ENCODE measurements at regions not wholly inside any gene's neighbourhood (a gene's known extent, or its start where the extent isn't known, plus 50 kb on each side); places are given as distances from the start of the nearest gene placed in this dataset.

- H3K4me1 ChIP-seq (ENCODE audit: insufficient read depth, low read length): no peaks in the 10 kb centered on the region
- POLR2A ChIA-PET: no interaction called here
- Mint-ChIP-seq H3K4me3 (no peak overlapping the region), H3K36me3 (ENCODE audit: low read depth) (no peaks in the 10 kb centered on the region), H3K9me3 (no peaks in the 10 kb centered on the region), H3K4me1 (ENCODE audit: low read depth) (no peaks in the 10 kb centered on the region), H3K27ac (no peak overlapping the region), H3K27me3 (peaks cover 32% of the 10 kb centered on the region)
- no peaks in the 10 kb centered on the region for H3K9me3 ChIP-seq (ENCODE audit: control insufficient read depth in 1 of 2, insufficient read depth in 1 of 2, low read length in 2 of 2)
- no peak overlapping the region for H3K4me3 ChIP-seq (ENCODE audit: low read length)
- TF ChIP-seq, protein P1, sequence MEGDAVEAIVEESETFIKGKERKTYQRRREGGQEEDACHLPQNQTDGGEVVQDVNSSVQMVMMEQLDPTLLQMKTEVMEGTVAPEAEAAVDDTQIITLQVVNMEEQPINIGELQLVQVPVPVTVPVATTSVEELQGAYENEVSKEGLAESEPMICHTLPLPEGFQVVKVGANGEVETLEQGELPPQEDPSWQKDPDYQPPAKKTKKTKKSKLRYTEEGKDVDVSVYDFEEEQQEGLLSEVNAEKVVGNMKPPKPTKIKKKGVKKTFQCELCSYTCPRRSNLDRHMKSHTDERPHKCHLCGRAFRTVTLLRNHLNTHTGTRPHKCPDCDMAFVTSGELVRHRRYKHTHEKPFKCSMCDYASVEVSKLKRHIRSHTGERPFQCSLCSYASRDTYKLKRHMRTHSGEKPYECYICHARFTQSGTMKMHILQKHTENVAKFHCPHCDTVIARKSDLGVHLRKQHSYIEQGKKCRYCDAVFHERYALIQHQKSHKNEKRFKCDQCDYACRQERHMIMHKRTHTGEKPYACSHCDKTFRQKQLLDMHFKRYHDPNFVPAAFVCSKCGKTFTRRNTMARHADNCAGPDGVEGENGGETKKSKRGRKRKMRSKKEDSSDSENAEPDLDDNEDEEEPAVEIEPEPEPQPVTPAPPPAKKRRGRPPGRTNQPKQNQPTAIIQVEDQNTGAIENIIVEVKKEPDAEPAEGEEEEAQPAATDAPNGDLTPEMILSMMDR (IDR thresholded peaks at IDR 0.05): no peak
- CTCF ChIA-PET: no interaction called here
- peaks cover 3 to 12% of the 10 kb centered on the region in 2 experiments for H3K27me3 ChIP-seq (ENCODE audit: control insufficient read depth in 1 of 2, insufficient read depth in 2 of 2, low read length in 2 of 2)
- H3K36me3 ChIP-seq (ENCODE audit: insufficient read depth, low read length): no peaks in the 10 kb centered on the region
- H3K27ac ChIP-seq (ENCODE audit: low read depth in 1 of 2, low read length in 2 of 2): no peak overlapping the region
- DNase-seq (no peak), ATAC-seq (ENCODE audit: poor library complexity) (no peak)
- intact Hi-C loops (cut with DNase I, micrococcal nuclease): no loop called here
Observed at GRCh38 chr12:67062193-67062592, 207.0 kb upstream of the CAND1 start.

DNA sequence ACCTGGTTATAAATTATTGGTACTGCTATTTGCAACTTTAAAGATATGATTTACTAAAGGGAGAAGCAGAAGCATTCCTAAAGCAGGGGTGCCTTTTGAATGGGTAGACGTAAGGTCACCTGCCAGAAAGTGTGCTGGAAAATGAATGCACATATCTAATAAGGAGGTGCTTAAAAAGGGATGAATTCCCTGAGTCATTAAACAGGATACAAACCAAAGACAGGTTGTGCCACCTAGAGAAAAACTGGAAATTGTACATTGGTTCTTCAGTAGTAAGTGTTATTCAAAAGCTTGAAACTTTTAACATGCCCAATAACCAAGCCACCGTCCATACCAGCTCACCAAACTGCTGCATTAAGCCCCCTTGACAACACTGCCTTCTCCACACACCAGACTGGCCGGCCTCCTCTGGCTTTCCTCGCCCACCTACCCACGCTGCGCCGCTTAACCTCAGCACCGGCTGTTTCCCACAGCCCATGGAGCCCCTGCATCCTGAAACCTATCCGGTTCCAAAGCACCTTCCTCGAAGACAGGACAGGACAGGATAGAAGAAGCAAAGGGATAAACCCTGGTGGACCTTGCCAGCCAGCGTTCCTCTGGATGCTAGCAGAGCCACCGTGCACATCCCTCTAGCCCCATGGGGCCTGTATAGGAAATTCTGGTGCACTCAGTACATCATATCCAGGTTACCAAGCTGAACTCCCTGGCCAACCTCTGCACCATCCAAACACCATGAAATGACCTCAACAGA, 201.5 kb upstream of the CAND1 start:
- intact Hi-C loops (cut with DNase I, micrococcal nuclease): no loop called here
- Histone ChIP-seq H3K4me3 (ENCODE audit: low read length) (peak overlapping the region; percentile 51), H3K27ac (ENCODE audit: low read depth in 1 of 2, low read length in 2 of 2) (no peak overlapping the region), H3K36me3 (ENCODE audit: insufficient read depth, low read length) (no peaks in the 10 kb centered on the region), H3K9me3 (ENCODE audit: control insufficient read depth in 1 of 2, insufficient read depth in 1 of 2, low read length in 2 of 2) (peaks cover 0 to 5% of the 10 kb centered on the region in 2 experiments), H3K27me3 (ENCODE audit: control insufficient read depth in 1 of 2, insufficient read depth in 2 of 2, low read length in 2 of 2) (peaks cover 10 to 40% of the 10 kb centered on the region in 2 experiments), H3K4me1 (ENCODE audit: insufficient read depth, low read length) (peaks cover 18% of the 10 kb centered on the region)
- Mint-ChIP-seq H3K4me3 (peak overlapping the region; percentile 84), H3K9me3 (no peaks in the 10 kb centered on the region), H3K27ac (no peak overlapping the region), H3K36me3 (ENCODE audit: low read depth) (peaks cover 8% of the 10 kb centered on the region), H3K4me1 (ENCODE audit: low read depth) (peaks cover 11% of the 10 kb centered on the region), H3K27me3 (peaks cover 34% of the 10 kb centered on the region)
- ATAC-seq (ENCODE audit: poor library complexity) (no peak), DNase-seq (no peak)
- ChIA-PET POLR2A (no interaction called here), CTCF (no interaction called here)
- TF ChIP-seq, protein P1 (IDR thresholded peaks at IDR 0.05): no peak

DNA sequence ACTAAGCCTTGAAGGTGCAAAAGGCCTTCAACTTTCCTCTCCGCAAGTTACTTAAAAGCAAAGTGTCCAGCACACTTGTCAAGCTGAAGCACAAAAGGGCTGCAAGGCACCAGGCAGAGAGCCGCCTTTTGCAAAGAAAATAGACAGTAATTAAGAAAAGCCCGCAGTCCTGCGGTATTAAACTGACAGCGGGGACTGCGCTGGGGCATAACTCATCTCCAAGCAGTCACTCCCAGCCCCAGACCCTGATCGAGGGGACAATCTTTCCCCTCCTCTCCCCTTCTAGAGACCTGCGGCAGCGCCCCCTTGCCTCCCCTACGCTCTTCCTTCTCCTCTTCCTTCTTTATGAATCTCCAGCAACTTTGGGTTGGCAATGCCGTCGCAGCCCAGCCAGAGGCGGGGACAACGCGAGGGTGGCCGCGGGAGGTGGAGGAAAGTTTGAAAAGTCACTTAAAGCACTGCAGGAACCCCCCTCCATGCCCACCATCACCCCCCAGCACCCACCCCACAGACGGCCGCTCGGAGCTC, 200.9 kb upstream of the CAND1 start:
- POLR2A ChIA-PET: interaction anchor here (0.8 kb wide), 1 partner anchor 11 kb away, joined by 3 read pairs; no protein-coding TSS in a partner anchor
- Histone ChIP-seq H3K4me1 (ENCODE audit: insufficient read depth, low read length) (peaks cover 18% of the 10 kb centered on the region), H3K36me3 (ENCODE audit: insufficient read depth, low read length) (no peaks in the 10 kb centered on the region), H3K27ac (ENCODE audit: low read depth in 1 of 2, low read length in 2 of 2) (no peak overlapping the region), H3K4me3 (ENCODE audit: low read length) (peak overlapping the region; percentile 51), H3K9me3 (ENCODE audit: control insufficient read depth in 1 of 2, insufficient read depth in 1 of 2, low read length in 2 of 2) (peaks cover 0 to 5% of the 10 kb centered on the region in 2 experiments), H3K27me3 (ENCODE audit: control insufficient read depth in 1 of 2, insufficient read depth in 2 of 2, low read length in 2 of 2) (peaks cover 10 to 40% of the 10 kb centered on the region in 2 experiments)
- Mint-ChIP-seq H3K9me3 (no peaks in the 10 kb centered on the region), H3K36me3 (ENCODE audit: low read depth) (peaks cover 8% of the 10 kb centered on the region), H3K4me3 (peak overlapping the region; percentile 84), H3K27me3 (peaks cover 33% of the 10 kb centered on the region), H3K4me1 (ENCODE audit: low read depth) (peaks cover 11% of the 10 kb centered on the region), H3K27ac (peak overlapping the region; percentile 18)
- CTCF ChIA-PET: no interaction called here
- intact Hi-C loops (cut with DNase I, micrococcal nuclease): no loop called here
- DNase-seq (peak in 2 of 14 experiments; percentile 8 to 12), ATAC-seq (ENCODE audit: poor library complexity) (peak; percentile 15)
- TF ChIP-seq, protein P1 (IDR thresholded peaks at IDR 0.05): no peak
